ENCODE measurements at regions not wholly inside any gene's neighbourhood (a gene's known extent, or its start where the extent isn't known, plus 50 kb on each side); places are given as distances from the start of the nearest gene placed in this dataset.

DNA sequence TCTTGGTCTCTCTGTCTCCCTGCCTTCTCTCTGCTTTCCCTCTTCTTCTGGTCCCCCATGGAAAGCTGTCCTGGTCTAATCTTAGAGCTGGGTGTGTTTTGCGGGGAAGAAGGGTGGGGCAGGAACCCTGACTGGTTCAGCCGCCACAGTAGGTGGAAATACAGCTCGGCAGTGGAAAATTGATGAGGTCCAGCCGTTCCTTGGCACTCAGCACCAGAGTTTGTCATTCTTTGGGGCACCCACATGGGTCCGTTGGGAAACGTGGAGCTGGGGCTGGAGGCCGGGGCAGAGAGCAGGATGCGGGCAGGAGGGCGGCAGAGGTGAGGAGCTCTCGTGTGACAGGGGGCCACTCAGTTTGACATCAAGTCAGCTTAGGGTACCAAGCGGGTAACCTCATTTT, 364.2 kb upstream of the AMELY start:
- TF ChIP-seq, protein P1, sequence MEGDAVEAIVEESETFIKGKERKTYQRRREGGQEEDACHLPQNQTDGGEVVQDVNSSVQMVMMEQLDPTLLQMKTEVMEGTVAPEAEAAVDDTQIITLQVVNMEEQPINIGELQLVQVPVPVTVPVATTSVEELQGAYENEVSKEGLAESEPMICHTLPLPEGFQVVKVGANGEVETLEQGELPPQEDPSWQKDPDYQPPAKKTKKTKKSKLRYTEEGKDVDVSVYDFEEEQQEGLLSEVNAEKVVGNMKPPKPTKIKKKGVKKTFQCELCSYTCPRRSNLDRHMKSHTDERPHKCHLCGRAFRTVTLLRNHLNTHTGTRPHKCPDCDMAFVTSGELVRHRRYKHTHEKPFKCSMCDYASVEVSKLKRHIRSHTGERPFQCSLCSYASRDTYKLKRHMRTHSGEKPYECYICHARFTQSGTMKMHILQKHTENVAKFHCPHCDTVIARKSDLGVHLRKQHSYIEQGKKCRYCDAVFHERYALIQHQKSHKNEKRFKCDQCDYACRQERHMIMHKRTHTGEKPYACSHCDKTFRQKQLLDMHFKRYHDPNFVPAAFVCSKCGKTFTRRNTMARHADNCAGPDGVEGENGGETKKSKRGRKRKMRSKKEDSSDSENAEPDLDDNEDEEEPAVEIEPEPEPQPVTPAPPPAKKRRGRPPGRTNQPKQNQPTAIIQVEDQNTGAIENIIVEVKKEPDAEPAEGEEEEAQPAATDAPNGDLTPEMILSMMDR (IDR thresholded peaks at IDR 0.05; ENCODE audit: low read depth, low read length), result no peak
- CTCF ChIA-PET, result no interaction called here
- POLR2A ChIA-PET, result interaction anchor here (0.6 kb wide), 1 partner anchor 8 kb away, joined by 3 read pairs; no protein-coding TSS in a partner anchor
- Histone ChIP-seq H3K9me3 (ENCODE audit: control insufficient read depth, insufficient read depth, low read length) (no peaks in the 10 kb centered on the region), H3K27me3 (ENCODE audit: control insufficient read depth, insufficient read depth, low read length) (no peaks in the 10 kb centered on the region), H3K4me3 (ENCODE audit: low read depth, low read length) (peak overlapping the region; percentile 59), H3K27ac (ENCODE audit: low read depth, low read length) (no peak overlapping the region)
- no peak for DNase-seq (ENCODE audit: low read depth, low spot score)

DNA sequence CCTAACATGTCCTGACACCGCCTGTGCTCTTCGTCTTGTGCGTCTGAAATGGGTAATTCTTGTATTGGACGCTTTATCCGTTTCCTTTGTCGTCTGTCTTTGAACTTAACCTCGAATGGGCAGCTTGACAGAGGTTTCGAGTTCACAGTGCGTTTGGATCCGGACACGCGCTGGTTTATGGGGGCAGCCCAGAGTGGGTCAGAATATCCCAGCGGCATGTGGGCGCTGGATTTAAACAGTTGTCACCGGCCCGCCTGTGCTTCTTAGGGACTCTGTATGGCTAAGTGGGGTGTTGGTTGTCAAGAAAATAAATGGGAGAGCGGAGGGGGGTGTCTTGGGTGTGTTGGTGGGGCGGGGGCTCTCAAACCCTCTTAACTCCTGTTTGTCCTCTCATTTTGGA, 363.5 kb upstream of the AMELY start:
- TF ChIP-seq, protein P1 (IDR thresholded peaks at IDR 0.05; ENCODE audit: low read depth, low read length), result no peak
- H3K27ac ChIP-seq (ENCODE audit: low read depth, low read length), result no peak overlapping the region

DNA sequence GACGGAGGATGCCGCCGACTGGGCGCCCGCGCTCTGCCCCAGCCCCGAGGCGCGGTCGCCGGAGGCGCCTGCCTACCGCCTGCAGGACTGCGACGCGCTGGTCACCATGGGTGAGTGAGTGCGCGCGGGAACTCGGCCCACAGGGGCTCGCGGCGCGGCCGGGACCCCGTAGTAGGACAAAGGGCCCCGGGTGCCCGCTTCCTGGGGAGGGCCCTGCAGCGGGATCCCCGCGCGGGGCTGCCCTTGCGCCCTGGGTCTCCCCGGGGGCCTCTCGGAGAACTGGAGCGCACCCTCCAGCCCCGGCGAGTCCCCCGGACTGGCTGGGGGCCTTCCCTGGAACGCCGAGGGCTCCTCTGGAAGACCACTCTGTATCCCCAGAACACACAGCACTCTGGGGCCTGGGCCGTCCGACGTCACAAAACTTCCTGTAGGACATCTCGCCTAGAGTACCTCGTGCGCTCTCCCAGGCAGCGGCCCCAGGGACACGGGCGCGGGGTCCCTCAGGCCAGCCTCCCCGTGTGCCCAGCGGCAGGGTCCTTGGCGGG, 362.9 kb upstream of the AMELY start:
- Histone ChIP-seq H3K27me3 (ENCODE audit: control insufficient read depth, insufficient read depth, low read length) (no peaks in the 10 kb centered on the region), H3K4me3 (ENCODE audit: low read depth, low read length) (peak overlapping the region; percentile 59), H3K27ac (ENCODE audit: low read depth, low read length) (no peak overlapping the region), H3K9me3 (ENCODE audit: control insufficient read depth, insufficient read depth, low read length) (no peaks in the 10 kb centered on the region)
- ChIA-PET POLR2A (no interaction called here), CTCF (no interaction called here)
- DNase-seq (ENCODE audit: low read depth, low spot score), result no peak
- TF ChIP-seq, protein P1 (IDR thresholded peaks at IDR 0.05; ENCODE audit: low read depth, low read length), result no peak

More for the DNA sequence above, 363.5 kb upstream of the AMELY start:
- no peak for DNase-seq (ENCODE audit: low read depth, low spot score)
- no peaks in the 10 kb centered on the region for H3K27me3 ChIP-seq (ENCODE audit: control insufficient read depth, insufficient read depth, low read length)
- H3K9me3 ChIP-seq (ENCODE audit: control insufficient read depth, insufficient read depth, low read length), result no peaks in the 10 kb centered on the region
- CTCF ChIA-PET, result no interaction called here
- POLR2A ChIA-PET, result no interaction called here
- H3K4me3 ChIP-seq (ENCODE audit: low read depth, low read length), result peak overlapping the region; percentile 59

DNA sequence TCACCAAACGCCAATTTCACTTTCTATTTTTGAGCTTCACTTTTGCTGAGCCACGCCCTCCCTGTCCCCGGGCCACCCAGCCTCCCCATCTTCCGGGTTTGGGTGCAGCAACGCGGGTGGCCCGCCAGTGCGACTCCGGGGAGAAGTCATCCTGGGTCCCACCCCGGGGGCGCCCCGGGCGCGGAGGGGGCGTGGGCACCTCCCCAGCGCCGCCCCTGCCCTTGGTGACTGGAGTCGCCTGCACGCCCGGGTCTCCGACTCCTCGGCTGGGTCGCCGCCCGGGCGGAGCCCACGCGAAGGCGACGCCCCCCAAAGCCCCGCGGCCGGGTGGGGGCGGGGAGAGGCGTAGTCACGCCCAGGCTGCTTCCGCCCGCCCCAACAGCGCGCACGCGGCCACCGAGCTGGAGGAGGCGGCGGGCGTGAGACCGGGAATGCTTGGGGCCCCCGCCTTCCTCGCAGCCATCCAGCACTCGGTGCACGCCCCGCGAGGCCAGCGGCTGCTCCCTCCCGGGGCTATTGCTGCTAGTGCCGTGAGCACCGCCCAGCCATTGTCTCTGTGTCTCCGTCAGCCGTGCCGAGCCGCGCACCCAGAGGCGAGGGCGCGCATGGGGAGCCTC, 362.1 kb upstream of the AMELY start:
- Histone ChIP-seq H3K27ac (ENCODE audit: low read depth, low read length) (peak overlapping the region; percentile 61), H3K9me3 (ENCODE audit: control insufficient read depth, insufficient read depth, low read length) (no peaks in the 10 kb centered on the region), H3K4me3 (ENCODE audit: low read depth, low read length) (peak overlapping the region; percentile 59), H3K27me3 (ENCODE audit: control insufficient read depth, insufficient read depth, low read length) (no peaks in the 10 kb centered on the region)
- DNase-seq (ENCODE audit: low read depth, low spot score), result peak; percentile 15
- ChIA-PET POLR2A (interaction anchor here (0.6 kb wide), 1 partner anchor 53 kb away, joined by 3 read pairs; no protein-coding TSS in a partner anchor), CTCF (interaction anchor here (0.9 kb wide), 1 partner anchor 27 kb away, joined by 3 read pairs; no protein-coding TSS in a partner anchor)
- TF ChIP-seq, protein P1 (IDR thresholded peaks at IDR 0.05; ENCODE audit: low read depth, low read length), result no peak

- CTCF ChIA-PET, result interaction anchor here (0.9 to 1.5 kb wide), 2 partner anchors 26 to 474 kb away, joined by 3 read pairs; no protein-coding TSS in a partner anchor
- TF ChIP-seq, protein P1 (IDR thresholded peaks at IDR 0.05; ENCODE audit: low read depth, low read length), result peak; percentile 61
- Histone ChIP-seq H3K4me3 (ENCODE audit: low read depth, low read length) (peak overlapping the region; percentile 59), H3K27me3 (ENCODE audit: control insufficient read depth, insufficient read depth, low read length) (no peaks in the 10 kb centered on the region), H3K9me3 (ENCODE audit: control insufficient read depth, insufficient read depth, low read length) (no peaks in the 10 kb centered on the region), H3K27ac (ENCODE audit: low read depth, low read length) (peak overlapping the region; percentile 61)
- DNase-seq (ENCODE audit: low read depth, low spot score), result no peak
- POLR2A ChIA-PET, result interaction anchor here (0.6 kb wide), 1 partner anchor 54 kb away, joined by 3 read pairs; no protein-coding TSS in a partner anchor
These were observed 361.1 kb upstream of the AMELY start for GRCh38 chrY:7272556-7273195.
